HCT116 (cell line): ENCODE measurements at regions not wholly inside any gene's neighbourhood (a gene's known extent, or its start where the extent isn't known, plus 50 kb on each side); places are given as distances from the start of the nearest gene placed in this dataset.

Experiments used
- ATAC-seq: fragments of 200-7000 bp; cut with Tn5 transposase; 2 replicates; pipeline ENCODE4 v1.9.1; 2020; ENCODE audit warnings: mild to moderate bottlenecking, moderate library complexity
- BruUV-seq: library from RNA; stranded (reverse); fragments of 400-500 nt; replicated peaks from 2 replicates; lab custom pipeline; 2021; lab: Mats Ljungman, UMichigan
- CTCF ChIA-PET: fragments of 300-600 bp; sonication (Branson Sonifier 250); formaldehyde crosslinking; loops from one replicate; lab custom pipeline; 2021; ENCODE audit warnings: antibody characterized with exemption; lab: Charles Lee
- POLR2A ChIA-PET: fragments of 300-600, 350-600 bp; sonication (Branson Sonifier 250); formaldehyde crosslinking; loops from one replicate; lab custom pipeline; 2021; ENCODE audit warnings: antibody characterized with exemption; lab: Charles Lee
- RAD21 ChIA-PET, 2 experiments: fragments of 300-600 bp; sonication (Branson Sonifier 250); formaldehyde crosslinking; loops; one replicate each; lab custom pipeline; 2023; ENCODE audit warnings: low total read pairs in 2 of 2; ENCODE audit not compliant: uncharacterized antibody in 2 of 2, unreplicated experiment in 2 of 2, low non-redundant PET in 1 of 2; lab: Charles Lee
- DNase-seq: peaks from one replicate; pipeline ENCODE4 v3.0.0-alpha.2; 2010; ENCODE audit warnings: low read depth, low spot score
- H2AFZ ChIP-seq: fragments of 200-600 bp; shearing (Covaris generic), sonication (generic); 2 replicates; pipeline ENCODE4 v1.6.1; 2017; ENCODE audit warnings: low read depth, mixed run types, mixed read lengths, antibody characterized with exemption, low read length; ENCODE audit not compliant: poor library complexity, severe bottlenecking
- H3K27ac ChIP-seq: 2 replicates; pipeline ENCODE4 v1.5.1; 2012; ENCODE audit warnings: low read depth, low read length
- H3K27me3 ChIP-seq: fragments of 200-600 bp; sonication (generic); 2 replicates; pipeline ENCODE4 v1.6.1; 2016; ENCODE audit warnings: mixed run types, low read length, mixed read lengths; ENCODE audit not compliant: insufficient read depth
- H3K36me3 ChIP-seq, 2 experiments: fragments of 200-500 bp in 1 of 2; fragments of 200-600 bp in 1 of 2; sonication (Bioruptor generic) in 1 of 2; sonication (generic) in 1 of 2; 2 replicates each; pipeline versions ENCODE4 v1.5.1 to v1.6.1; 2014 to 2016; ENCODE audit warnings: low read length in 2 of 2, inconsistent platforms in 1 of 2, mixed read lengths in 1 of 2, mixed run types in 1 of 2; ENCODE audit not compliant: insufficient read depth in 2 of 2, control insufficient read depth in 1 of 2
- H3K4me1 ChIP-seq, 2 experiments: fragments of 200-600 bp in 1 of 2; sonication (generic) in 1 of 2; 2 replicates each; pipeline versions ENCODE4 v1.5.1 to v1.6.1; 2012 to 2017; ENCODE audit warnings: low read length in 2 of 2, inconsistent platforms in 1 of 2, mild to moderate bottlenecking in 1 of 2, mixed read lengths in 1 of 2, mixed run types in 1 of 2, moderate library complexity in 1 of 2; ENCODE audit not compliant: insufficient read depth in 2 of 2, control insufficient read depth in 1 of 2
- H3K4me2 ChIP-seq: fragments of 200-600 bp; sonication (generic); 2 replicates; pipeline ENCODE4 v1.6.1; 2017; ENCODE audit warnings: mixed run types, low read length, mixed read lengths
- H3K4me3 ChIP-seq, 2 experiments: fragments of 200-600 bp in 1 of 2; sonication (generic) in 1 of 2; replicated peaks in 1 of 2; 2 replicates each; pipeline ENCODE4 v1.5.1; 2011 to 2016; ENCODE audit warnings: low read length in 2 of 2, control low read depth in 1 of 2, low read depth in 1 of 2, mild to moderate bottlenecking in 1 of 2, mixed read lengths in 1 of 2, mixed run types in 1 of 2
- H3K79me2 ChIP-seq: fragments of 200-600 bp; sonication (generic); 2 replicates; pipeline ENCODE4 v1.6.1; 2017; ENCODE audit warnings: mild to moderate bottlenecking, mixed run types, low read length, moderate library complexity, mixed read lengths; ENCODE audit not compliant: insufficient read depth
- H3K9ac ChIP-seq: fragments of 200-600 bp; sonication (generic); 2 replicates; pipeline ENCODE4 v1.6.1; 2016; ENCODE audit warnings: low read length, mixed read lengths
- H3K9me2 ChIP-seq: fragments of 200-600 bp; sonication (generic), shearing (Covaris generic); 2 replicates; pipeline ENCODE4 v1.6.1; 2017; ENCODE audit warnings: mixed run types, mild to moderate bottlenecking, moderate library complexity; ENCODE audit not compliant: insufficient read depth
- H3K9me3 ChIP-seq, 2 experiments: fragments of 200-500 bp in 1 of 2; fragments of 200-600 bp in 1 of 2; sonication (Bioruptor generic) in 1 of 2; sonication (generic) in 1 of 2; 2 replicates each; pipeline ENCODE4 v1.6.1; 2014 to 2017; ENCODE audit warnings: low read length in 2 of 2, mixed read lengths in 2 of 2, inconsistent platforms in 1 of 2, low read depth in 1 of 2, mild to moderate bottlenecking in 1 of 2, mixed run types in 1 of 2, moderate library complexity in 1 of 2; ENCODE audit not compliant: control insufficient read depth in 1 of 2, insufficient read depth in 1 of 2
- H4K20me1 ChIP-seq: fragments of 200-600 bp; sonication (generic), shearing (Covaris generic); 2 replicates; pipeline ENCODE4 v1.6.1; 2017; ENCODE audit warnings: mixed run types, mild to moderate bottlenecking, moderate library complexity; ENCODE audit not compliant: insufficient read depth
- CBX3 ChIP-seq: IDR thresholded peaks from 2 replicates; pipeline ENCODE4 v1.6.1; 2012; ENCODE audit warnings: low read depth
- CEBPB ChIP-seq: IDR thresholded peaks from 2 replicates; pipeline ENCODE4 v1.6.1; 2012; ENCODE audit warnings: low read depth
- EGR1 ChIP-seq: IDR thresholded peaks from 2 replicates; pipeline ENCODE4 v1.6.1; 2012; ENCODE audit warnings: low read depth
- EZH2 ChIP-seq: fragments of 200-600 bp; sonication (generic); IDR thresholded peaks from 2 replicates; pipeline ENCODE4 v1.6.1; 2017; ENCODE audit warnings: antibody characterized with exemption, mixed run types
- EZH2phosphoT487 ChIP-seq: fragments of 200-600 bp; IDR thresholded peaks from 2 replicates; pipeline ENCODE4 v1.6.1; 2018; ENCODE audit warnings: antibody characterized with exemption, borderline replicate concordance
- FOSL1 ChIP-seq: IDR thresholded peaks from 2 replicates; pipeline ENCODE4 v1.6.1; 2012; ENCODE audit warnings: low read depth
- JUND ChIP-seq: IDR thresholded peaks from 2 replicates; pipeline ENCODE4 v1.6.1; 2012
- POLR2A ChIP-seq: IDR thresholded peaks from 2 replicates; pipeline ENCODE4 v1.7.0; 2011; ENCODE audit warnings: borderline replicate concordance; ENCODE audit not compliant: insufficient read depth, insufficient read length; ENCODE audit errors: extremely low read depth
- POLR2AphosphoS5 ChIP-seq: IDR thresholded peaks from 2 replicates; pipeline ENCODE4 v1.6.1; 2011; ENCODE audit warnings: mild to moderate bottlenecking, low read depth, low read length, moderate library complexity
- RAD21 ChIP-seq: IDR thresholded peaks from 2 replicates; pipeline ENCODE4 v1.6.1; 2012; ENCODE audit warnings: low read depth, mild to moderate bottlenecking
- SIN3A ChIP-seq: IDR thresholded peaks from 2 replicates; pipeline ENCODE4 v1.6.1; 2012; ENCODE audit warnings: low read depth
- SP1 ChIP-seq: IDR thresholded peaks from 2 replicates; pipeline ENCODE4 v1.6.1; 2012; ENCODE audit warnings: low read depth
- TCF7L2 ChIP-seq: IDR thresholded peaks from 2 replicates; pipeline ENCODE4 v1.7.0; 2011; ENCODE audit warnings: borderline replicate concordance, inconsistent platforms; ENCODE audit not compliant: insufficient read depth, insufficient read length; ENCODE audit errors: extremely low read depth
- YY1 ChIP-seq: IDR thresholded peaks from 2 replicates; pipeline ENCODE4 v1.6.1; 2011; ENCODE audit warnings: low read length, low read depth, moderate library complexity, mild to moderate bottlenecking; ENCODE audit not compliant: insufficient replicate concordance; ENCODE audit errors: extremely low read depth
- ZFX ChIP-seq: fragments of 450-650 bp; IDR thresholded peaks from 2 replicates; pipeline ENCODE4 v1.6.1; 2017
- intact Hi-C: fragments of 100-400 bp; cut with micrococcal nuclease; formaldehyde crosslinking; loops from 2 replicates; pipeline ENCODE4 v1.10.0; 2022
- TF ChIP-seq, protein P1 (sequence below): IDR thresholded peaks from 2 replicates; pipeline ENCODE4 v1.6.1; 2012
- TF ChIP-seq, protein P2 (sequence below), 3 experiments: fragments of 200-600 bp in 1 of 3; sonication (generic) in 1 of 3; IDR thresholded peaks in 2 of 3; conservative IDR thresholded peaks in 1 of 3; 2 replicates each; pipeline ENCODE4 v1.5.1; 2012 to 2017; ENCODE audit warnings: low read depth in 2 of 3, low read length in 2 of 3, antibody characterized with exemption in 1 of 3, borderline replicate concordance in 1 of 3, control low read depth in 1 of 3, mild to moderate bottlenecking in 1 of 3, mixed read lengths in 1 of 3, mixed run types in 1 of 3, moderate library complexity in 1 of 3; ENCODE audit not compliant: insufficient read depth in 1 of 3
- TF ChIP-seq, protein P3 (sequence below): IDR thresholded peaks from 2 replicates; pipeline ENCODE4 v1.6.1; 2012; ENCODE audit warnings: low read depth
- TF ChIP-seq, protein P4 (sequence below): IDR thresholded peaks from 2 replicates; pipeline ENCODE4 v1.6.1; 2012

DNA sequence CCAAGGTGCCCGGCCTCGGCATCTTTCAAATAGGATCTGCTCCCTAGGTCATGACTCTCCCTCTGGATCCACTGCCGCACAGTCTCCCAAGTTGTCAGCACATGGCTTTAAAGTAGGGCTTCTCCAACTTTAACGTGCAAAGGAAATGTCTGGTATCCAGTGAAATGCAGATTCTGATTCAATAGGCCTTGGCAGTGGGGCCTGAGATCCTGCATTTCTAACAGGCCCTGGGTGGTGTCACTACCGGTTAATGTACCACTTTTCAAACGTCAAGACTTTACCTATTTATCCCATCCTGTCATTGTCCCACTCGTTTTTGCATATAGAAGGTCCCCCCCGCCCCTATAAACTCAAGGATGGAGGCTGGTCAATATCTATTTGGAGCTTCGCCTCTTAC is 137.6 kb upstream of the ZNF618 start:
- no peaks in the 10 kb centered on the region for H3K79me2 ChIP-seq
- ChIA-PET RAD21 (no interaction called here), POLR2A (no interaction called here), CTCF (interaction anchor here (2.0 kb wide), 1 partner anchor 309 kb away, joined by 15 read pairs; no protein-coding TSS in a partner anchor)
- no peak for ATAC-seq
- DNase-seq: no peak
- no TSS peak for BruUV-seq
- intact Hi-C loops: loop anchor here (5.0 kb wide), 2 partner anchors 139 to 554 kb away; partner anchors contain the start of gene ZNF618
- no peaks in the 10 kb centered on the region for H3K9me2 ChIP-seq
- H4K20me1 ChIP-seq: no peaks in the 10 kb centered on the region
- no peak overlapping the region for H3K4me2 ChIP-seq
- no peak overlapping the region for H3K9ac ChIP-seq
- H3K27ac ChIP-seq: no peak overlapping the region
- no peaks in the 10 kb centered on the region for H3K36me3 ChIP-seq
- peaks cover 3 to 14% of the 10 kb centered on the region in 2 experiments; a peak in 3 of 4 replicates for H3K4me1 ChIP-seq
- no peak overlapping the region for H3K4me3 ChIP-seq
- H2AFZ ChIP-seq: no peak overlapping the region
- TF ChIP-seq, protein P1, sequence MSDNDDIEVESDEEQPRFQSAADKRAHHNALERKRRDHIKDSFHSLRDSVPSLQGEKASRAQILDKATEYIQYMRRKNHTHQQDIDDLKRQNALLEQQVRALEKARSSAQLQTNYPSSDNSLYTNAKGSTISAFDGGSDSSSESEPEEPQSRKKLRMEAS: no peak
- TF ChIP-seq CBX3 (no peak), JUND (no peak), YY1 (no peak), ZFX (no peak), TCF7L2 (no peak), SIN3A (no peak), POLR2AphosphoS5 (no peak), EZH2 (no peak), CEBPB (no peak), SP1 (no peak), EGR1 (no peak), POLR2A (no peak), FOSL1 (no peak), EZH2phosphoT487 (no peak), RAD21 (no peak)
- TF ChIP-seq, protein P2, sequence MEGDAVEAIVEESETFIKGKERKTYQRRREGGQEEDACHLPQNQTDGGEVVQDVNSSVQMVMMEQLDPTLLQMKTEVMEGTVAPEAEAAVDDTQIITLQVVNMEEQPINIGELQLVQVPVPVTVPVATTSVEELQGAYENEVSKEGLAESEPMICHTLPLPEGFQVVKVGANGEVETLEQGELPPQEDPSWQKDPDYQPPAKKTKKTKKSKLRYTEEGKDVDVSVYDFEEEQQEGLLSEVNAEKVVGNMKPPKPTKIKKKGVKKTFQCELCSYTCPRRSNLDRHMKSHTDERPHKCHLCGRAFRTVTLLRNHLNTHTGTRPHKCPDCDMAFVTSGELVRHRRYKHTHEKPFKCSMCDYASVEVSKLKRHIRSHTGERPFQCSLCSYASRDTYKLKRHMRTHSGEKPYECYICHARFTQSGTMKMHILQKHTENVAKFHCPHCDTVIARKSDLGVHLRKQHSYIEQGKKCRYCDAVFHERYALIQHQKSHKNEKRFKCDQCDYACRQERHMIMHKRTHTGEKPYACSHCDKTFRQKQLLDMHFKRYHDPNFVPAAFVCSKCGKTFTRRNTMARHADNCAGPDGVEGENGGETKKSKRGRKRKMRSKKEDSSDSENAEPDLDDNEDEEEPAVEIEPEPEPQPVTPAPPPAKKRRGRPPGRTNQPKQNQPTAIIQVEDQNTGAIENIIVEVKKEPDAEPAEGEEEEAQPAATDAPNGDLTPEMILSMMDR (IDR thresholded peaks at IDR 0.05 in 2 of 3, conservative IDR thresholded peaks at IDR 0.05 in 1 of 3; ENCODE audit: borderline replicate concordance in 1 of 3, insufficient read depth in 1 of 3, low read depth in 2 of 3, low read length in 2 of 3): no peak
- TF ChIP-seq, protein P3, sequence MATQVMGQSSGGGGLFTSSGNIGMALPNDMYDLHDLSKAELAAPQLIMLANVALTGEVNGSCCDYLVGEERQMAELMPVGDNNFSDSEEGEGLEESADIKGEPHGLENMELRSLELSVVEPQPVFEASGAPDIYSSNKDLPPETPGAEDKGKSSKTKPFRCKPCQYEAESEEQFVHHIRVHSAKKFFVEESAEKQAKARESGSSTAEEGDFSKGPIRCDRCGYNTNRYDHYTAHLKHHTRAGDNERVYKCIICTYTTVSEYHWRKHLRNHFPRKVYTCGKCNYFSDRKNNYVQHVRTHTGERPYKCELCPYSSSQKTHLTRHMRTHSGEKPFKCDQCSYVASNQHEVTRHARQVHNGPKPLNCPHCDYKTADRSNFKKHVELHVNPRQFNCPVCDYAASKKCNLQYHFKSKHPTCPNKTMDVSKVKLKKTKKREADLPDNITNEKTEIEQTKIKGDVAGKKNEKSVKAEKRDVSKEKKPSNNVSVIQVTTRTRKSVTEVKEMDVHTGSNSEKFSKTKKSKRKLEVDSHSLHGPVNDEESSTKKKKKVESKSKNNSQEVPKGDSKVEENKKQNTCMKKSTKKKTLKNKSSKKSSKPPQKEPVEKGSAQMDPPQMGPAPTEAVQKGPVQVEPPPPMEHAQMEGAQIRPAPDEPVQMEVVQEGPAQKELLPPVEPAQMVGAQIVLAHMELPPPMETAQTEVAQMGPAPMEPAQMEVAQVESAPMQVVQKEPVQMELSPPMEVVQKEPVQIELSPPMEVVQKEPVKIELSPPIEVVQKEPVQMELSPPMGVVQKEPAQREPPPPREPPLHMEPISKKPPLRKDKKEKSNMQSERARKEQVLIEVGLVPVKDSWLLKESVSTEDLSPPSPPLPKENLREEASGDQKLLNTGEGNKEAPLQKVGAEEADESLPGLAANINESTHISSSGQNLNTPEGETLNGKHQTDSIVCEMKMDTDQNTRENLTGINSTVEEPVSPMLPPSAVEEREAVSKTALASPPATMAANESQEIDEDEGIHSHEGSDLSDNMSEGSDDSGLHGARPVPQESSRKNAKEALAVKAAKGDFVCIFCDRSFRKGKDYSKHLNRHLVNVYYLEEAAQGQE: no peak
- TF ChIP-seq, protein P4, sequence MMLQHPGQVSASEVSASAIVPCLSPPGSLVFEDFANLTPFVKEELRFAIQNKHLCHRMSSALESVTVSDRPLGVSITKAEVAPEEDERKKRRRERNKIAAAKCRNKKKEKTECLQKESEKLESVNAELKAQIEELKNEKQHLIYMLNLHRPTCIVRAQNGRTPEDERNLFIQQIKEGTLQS: no peak
- peaks cover 23% of the 10 kb centered on the region for H3K27me3 ChIP-seq
- H3K9me3 ChIP-seq: no peaks in the 10 kb centered on the region
